Middle frontal gyrus (tissue), 1 donor: ENCODE measurements at regions not wholly inside any gene's neighbourhood (a gene's known extent, or its start where the extent isn't known, plus 50 kb on each side); places are given as distances from the start of the nearest gene placed in this dataset.

Source experiments
- DNase-seq: peaks from one replicate; pipeline ENCODE4 v3.0.0-alpha.2; 2015; ENCODE audit warnings: low spot score; ENCODE audit errors: extremely low spot score

- no peak for DNase-seq
These were observed 109.4 kb upstream of the SPACA1 start for GRCh38 chr6:87938287-87938686.

- DNase-seq: no peak
These were observed 111.6 kb upstream of the SPACA1 start for GRCh38 chr6:87936065-87936464.

GRCh38 chr6:87935196-87935595, 112.4 kb upstream of the SPACA1 start:
- DNase-seq: no peak

- no peak for DNase-seq
These were observed 115.3 kb upstream of the SPACA1 start for GRCh38 chr6:87932361-87932760.

- peak; percentile 84 for DNase-seq
These were observed 117.8 kb upstream of the SPACA1 start for GRCh38 chr6:87929843-87930288.

GRCh38 chr6:87926687-87927086, 121.0 kb upstream of the SPACA1 start:
- no peak for DNase-seq

GRCh38 chr6:87926072-87926471, 121.6 kb upstream of the SPACA1 start:
- no peak for DNase-seq

GRCh38 chr6:87925373-87926060, 122.1 kb upstream of the SPACA1 start:
- DNase-seq: no peak

GRCh38 chr6:87923389-87924050, 124.1 kb upstream of the SPACA1 start:
- DNase-seq: no peak

GRCh38 chr6:87922947-87923330, 124.7 kb upstream of the SPACA1 start:
- DNase-seq: no peak

- no peak for DNase-seq
These were observed 125.3 kb upstream of the SPACA1 start for GRCh38 chr6:87922196-87922946.

GRCh38 chr6:87921034-87921433, 126.6 kb upstream of the SPACA1 start:
- DNase-seq: no peak

GRCh38 chr6:87920245-87920644, 127.4 kb upstream of the SPACA1 start:
- no peak for DNase-seq

GRCh38 chr6:87919416-87919815, 128.2 kb upstream of the SPACA1 start:
- no peak for DNase-seq

GRCh38 chr6:87919001-87919400, 128.6 kb upstream of the SPACA1 start:
- no peak for DNase-seq

GRCh38 chr6:87918461-87918941, 129.1 kb upstream of the SPACA1 start:
- DNase-seq: no peak

- no peak for DNase-seq
These were observed 129.8 kb upstream of the SPACA1 start for GRCh38 chr6:87917886-87918285.

GRCh38 chr6:87916446-87916845, 131.2 kb upstream of the SPACA1 start:
- no peak for DNase-seq

GRCh38 chr6:87914637-87915395, 132.8 kb upstream of the SPACA1 start:
- no peak for DNase-seq

GRCh38 chr6:87913974-87914373, 133.7 kb upstream of the SPACA1 start:
- no peak for DNase-seq

- DNase-seq: no peak
These were observed 135.5 kb upstream of the SPACA1 start for GRCh38 chr6:87912102-87912501.
